IMR-90 (cell line): ENCODE measurements at regions not wholly inside any gene's neighbourhood (a gene's known extent, or its start where the extent isn't known, plus 50 kb on each side); places are given as distances from the start of the nearest gene placed in this dataset.

Experiments used
- BHLHE40 ChIP-seq: fragments of 150-350 bp; IDR thresholded peaks from 2 replicates; pipeline ENCODE4 v1.6.1; 2016; ENCODE audit warnings: mild to moderate bottlenecking, low read depth, low read length
- FOS ChIP-seq: fragments of 150-350 bp; IDR thresholded peaks from 2 replicates; pipeline ENCODE4 v1.6.1; 2016; ENCODE audit warnings: low read depth, low read length
- MAFK ChIP-seq: IDR thresholded peaks from 2 replicates; pipeline ENCODE4 v1.6.1; 2012; ENCODE audit warnings: low read depth, low read length, improper control_type of control experiment
- MXI1 ChIP-seq: IDR thresholded peaks from 2 replicates; pipeline ENCODE4 v1.6.1; 2012; ENCODE audit warnings: low read depth, mild to moderate bottlenecking, low read length, moderate library complexity, borderline replicate concordance
- POLR2A ChIP-seq: IDR thresholded peaks from 2 replicates; pipeline ENCODE4 v1.6.1; 2012; ENCODE audit warnings: mild to moderate bottlenecking, low read depth, low read length
- RCOR1 ChIP-seq: IDR thresholded peaks from 2 replicates; pipeline ENCODE4 v1.6.1; 2012; ENCODE audit warnings: mild to moderate bottlenecking, low read length, improper control_type of control experiment; ENCODE audit not compliant: insufficient replicate concordance
- RFX5 ChIP-seq: IDR thresholded peaks from 2 replicates; pipeline ENCODE4 v1.8.0; 2012; ENCODE audit warnings: low read depth, mild to moderate bottlenecking, low read length, moderate library complexity
- SMC3 ChIP-seq: fragments of 150-350 bp; IDR thresholded peaks from 2 replicates; pipeline ENCODE4 v1.6.1; 2016; ENCODE audit warnings: low read depth, mild to moderate bottlenecking, antibody characterized with exemption, low read length, moderate library complexity
- TF ChIP-seq, protein P1 (sequence below): conservative IDR thresholded peaks from 2 replicates; pipeline ENCODE4 v1.5.1; 2012; ENCODE audit warnings: mild to moderate bottlenecking, low read depth, low read length, improper control_type of control experiment
- TF ChIP-seq, protein P2 (sequence below): fragments of 150-350 bp; IDR thresholded peaks from 2 replicates; pipeline ENCODE4 v1.6.1; 2017; ENCODE audit warnings: mild to moderate bottlenecking, antibody characterized with exemption, low read length, low read depth

DNA sequence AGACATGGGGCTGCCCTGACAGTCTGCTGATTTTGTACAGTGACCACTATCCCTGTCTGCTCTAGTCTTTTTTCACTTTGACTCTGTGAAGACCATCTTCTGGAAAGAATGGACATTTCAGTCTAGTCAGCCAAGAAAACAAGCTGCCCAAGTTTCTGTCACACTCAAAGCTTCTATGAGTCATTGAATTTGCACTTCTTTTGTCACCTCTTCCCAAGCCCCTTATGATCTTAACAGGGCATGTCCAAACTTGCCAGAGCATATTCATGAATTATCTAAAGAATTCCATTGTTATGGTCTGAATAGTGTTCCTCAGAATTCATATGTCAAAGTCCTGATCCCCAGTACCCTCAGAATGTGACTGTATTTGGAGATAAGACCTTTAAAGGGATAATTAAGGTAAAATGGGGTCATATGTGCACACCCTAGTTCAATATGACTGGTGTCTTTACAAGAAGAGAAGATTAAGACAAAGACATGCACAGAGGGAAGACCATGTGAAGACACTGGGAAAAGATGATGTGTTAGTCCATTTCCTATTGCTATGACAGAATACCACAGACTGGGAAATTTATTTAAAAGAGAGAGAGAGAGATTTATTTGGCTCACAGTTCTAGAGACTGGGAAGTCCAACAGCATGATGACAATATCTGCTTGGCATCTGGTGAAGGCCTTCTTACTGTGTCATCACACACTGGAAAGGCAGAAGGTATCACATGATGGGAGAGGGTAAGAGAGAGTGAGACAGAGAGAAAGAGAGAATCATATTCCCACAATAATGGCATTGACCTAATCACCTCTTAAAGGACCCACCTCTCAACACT lies 242.6 kb downstream of the BTG1 start:
- TF ChIP-seq, protein P1, sequence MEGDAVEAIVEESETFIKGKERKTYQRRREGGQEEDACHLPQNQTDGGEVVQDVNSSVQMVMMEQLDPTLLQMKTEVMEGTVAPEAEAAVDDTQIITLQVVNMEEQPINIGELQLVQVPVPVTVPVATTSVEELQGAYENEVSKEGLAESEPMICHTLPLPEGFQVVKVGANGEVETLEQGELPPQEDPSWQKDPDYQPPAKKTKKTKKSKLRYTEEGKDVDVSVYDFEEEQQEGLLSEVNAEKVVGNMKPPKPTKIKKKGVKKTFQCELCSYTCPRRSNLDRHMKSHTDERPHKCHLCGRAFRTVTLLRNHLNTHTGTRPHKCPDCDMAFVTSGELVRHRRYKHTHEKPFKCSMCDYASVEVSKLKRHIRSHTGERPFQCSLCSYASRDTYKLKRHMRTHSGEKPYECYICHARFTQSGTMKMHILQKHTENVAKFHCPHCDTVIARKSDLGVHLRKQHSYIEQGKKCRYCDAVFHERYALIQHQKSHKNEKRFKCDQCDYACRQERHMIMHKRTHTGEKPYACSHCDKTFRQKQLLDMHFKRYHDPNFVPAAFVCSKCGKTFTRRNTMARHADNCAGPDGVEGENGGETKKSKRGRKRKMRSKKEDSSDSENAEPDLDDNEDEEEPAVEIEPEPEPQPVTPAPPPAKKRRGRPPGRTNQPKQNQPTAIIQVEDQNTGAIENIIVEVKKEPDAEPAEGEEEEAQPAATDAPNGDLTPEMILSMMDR, result no peak
- TF ChIP-seq MXI1, result no peak
- no peak for TF ChIP-seq POLR2A
- no peak for TF ChIP-seq BHLHE40
- TF ChIP-seq, protein P2, sequence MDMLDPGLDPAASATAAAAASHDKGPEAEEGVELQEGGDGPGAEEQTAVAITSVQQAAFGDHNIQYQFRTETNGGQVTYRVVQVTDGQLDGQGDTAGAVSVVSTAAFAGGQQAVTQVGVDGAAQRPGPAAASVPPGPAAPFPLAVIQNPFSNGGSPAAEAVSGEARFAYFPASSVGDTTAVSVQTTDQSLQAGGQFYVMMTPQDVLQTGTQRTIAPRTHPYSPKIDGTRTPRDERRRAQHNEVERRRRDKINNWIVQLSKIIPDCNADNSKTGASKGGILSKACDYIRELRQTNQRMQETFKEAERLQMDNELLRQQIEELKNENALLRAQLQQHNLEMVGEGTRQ, result 0 out of 2 replicates have a peak, but pooled peaks have one; percentile 33
- TF ChIP-seq SMC3, result no peak
- TF ChIP-seq RFX5, result no peak
- TF ChIP-seq RCOR1, result no peak
- no peak for TF ChIP-seq FOS
- no peak for TF ChIP-seq MAFK
